Mesenchymal stem cell (in vitro differentiated cells and primary cell): ENCODE measurements at regions not wholly inside any gene's neighbourhood (a gene's known extent, or its start where the extent isn't known, plus 50 kb on each side); places are given as distances from the start of the nearest gene placed in this dataset.

Experiments used
- DNase-seq: peaks from one replicate; pipeline ENCODE4 v3.0.0-alpha.2; 2013
- H2AFZ ChIP-seq: one replicate; pipeline ENCODE4 v1.6.1; 2013; ENCODE audit warnings: low read depth, mild to moderate bottlenecking, control low read depth, inconsistent platforms, low read length, moderate library complexity
- H2AK5ac ChIP-seq: 2 replicates; pipeline ENCODE4 v1.6.1; 2013; ENCODE audit warnings: low read length, moderate library complexity, mild to moderate bottlenecking, inconsistent platforms; ENCODE audit not compliant: severe bottlenecking
- H2BK120ac ChIP-seq: one replicate; pipeline ENCODE4 v1.6.1; 2013; ENCODE audit warnings: low read depth, mild to moderate bottlenecking, inconsistent platforms, low read length, moderate library complexity
- H2BK12ac ChIP-seq, 2 experiments: one replicate each; pipeline ENCODE4 v1.6.1; 2013; ENCODE audit warnings: inconsistent platforms in 2 of 2, low read length in 2 of 2, mild to moderate bottlenecking in 2 of 2, moderate library complexity in 2 of 2, control low read depth in 1 of 2
- H2BK15ac ChIP-seq: one replicate; pipeline ENCODE4 v1.6.1; 2013; ENCODE audit warnings: mild to moderate bottlenecking, low read depth, inconsistent platforms; ENCODE audit not compliant: poor library complexity, severe bottlenecking
- H2BK5ac ChIP-seq: 2 replicates; pipeline ENCODE4 v1.6.1; 2013; ENCODE audit warnings: low read depth, mild to moderate bottlenecking, low read length, control low read depth, inconsistent platforms; ENCODE audit not compliant: poor library complexity, severe bottlenecking
- H3K14ac ChIP-seq, 2 experiments: one replicate each; pipeline ENCODE4 v1.6.1; 2013; ENCODE audit warnings: inconsistent platforms in 2 of 2, low read length in 2 of 2, control low read depth in 1 of 2, mild to moderate bottlenecking in 1 of 2, moderate library complexity in 1 of 2
- H3K18ac ChIP-seq, 2 experiments: one replicate each; pipeline ENCODE4 v1.6.1; 2013; ENCODE audit warnings: inconsistent platforms in 2 of 2, low read length in 2 of 2, control low read depth in 1 of 2, low read depth in 1 of 2, mild to moderate bottlenecking in 1 of 2
- H3K23ac ChIP-seq, 2 experiments: one replicate each; pipeline ENCODE4 v1.6.1; 2013; ENCODE audit warnings: inconsistent platforms in 2 of 2, low read length in 2 of 2, mild to moderate bottlenecking in 2 of 2, moderate library complexity in 2 of 2, control low read depth in 1 of 2
- H3K27ac ChIP-seq: 2 replicates; pipeline ENCODE4 v1.5.1; 2013; ENCODE audit warnings: mild to moderate bottlenecking, moderate library complexity, low read length, control low read depth, inconsistent platforms; ENCODE audit not compliant: poor library complexity, severe bottlenecking
- H3K27me3 ChIP-seq, 2 experiments: 2 replicates each; pipeline versions ENCODE4 v1.6.1 to v1.7.0; 2013; ENCODE audit warnings: low read length in 2 of 2, mild to moderate bottlenecking in 2 of 2, moderate library complexity in 2 of 2, control low read depth in 1 of 2, inconsistent platforms in 1 of 2; ENCODE audit not compliant: control insufficient read depth in 1 of 2, insufficient read depth in 1 of 2
- H3K36me3 ChIP-seq, 2 experiments: 2 replicates each; pipeline versions ENCODE4 v1.6.1 to v1.7.0; 2013; ENCODE audit warnings: low read length in 2 of 2, control low read depth in 1 of 2, inconsistent platforms in 1 of 2, low read depth in 1 of 2, mild to moderate bottlenecking in 1 of 2; ENCODE audit not compliant: insufficient read depth in 2 of 2, control insufficient read depth in 1 of 2
- H3K4ac ChIP-seq, 2 experiments: one replicate each; pipeline ENCODE4 v1.6.1; 2013; ENCODE audit warnings: inconsistent platforms in 2 of 2, low read length in 2 of 2, mild to moderate bottlenecking in 2 of 2, moderate library complexity in 2 of 2, control low read depth in 1 of 2, low read depth in 1 of 2
- H3K4me1 ChIP-seq: 2 replicates; pipeline ENCODE4 v1.6.1; 2013; ENCODE audit warnings: low read depth, low read length, control low read depth; ENCODE audit not compliant: control insufficient read depth, insufficient read depth
- H3K4me2 ChIP-seq: 2 replicates; pipeline ENCODE4 v1.6.1; 2013; ENCODE audit warnings: low read length, mild to moderate bottlenecking, inconsistent platforms; ENCODE audit not compliant: poor library complexity, severe bottlenecking
- H3K4me3 ChIP-seq, 2 experiments: 2 replicates each; pipeline versions ENCODE4 v1.5.1 to v1.7.0; 2013; ENCODE audit warnings: low read length in 2 of 2, mild to moderate bottlenecking in 2 of 2, control low read depth in 1 of 2, low read depth in 1 of 2; ENCODE audit not compliant: insufficient read depth in 1 of 2
- H3K79me1 ChIP-seq: replicated peaks from 2 replicates; pipeline ENCODE4 v1.6.1; 2013; ENCODE audit warnings: mild to moderate bottlenecking, control low read depth, low read length, inconsistent platforms; ENCODE audit not compliant: poor library complexity, severe bottlenecking
- H3K9ac ChIP-seq: 2 replicates; pipeline ENCODE4 v1.7.0; 2013; ENCODE audit warnings: mild to moderate bottlenecking, low read length, moderate library complexity
- H3K9me3 ChIP-seq: 2 replicates; pipeline ENCODE4 v1.7.0; 2013; ENCODE audit warnings: mild to moderate bottlenecking, low read length; ENCODE audit not compliant: control insufficient read depth
- H4K8ac ChIP-seq: one replicate; pipeline ENCODE4 v1.6.1; 2013; ENCODE audit warnings: inconsistent platforms, mild to moderate bottlenecking, low read length, moderate library complexity
- H4K91ac ChIP-seq: one replicate; pipeline ENCODE4 v1.6.1; 2013; ENCODE audit warnings: mild to moderate bottlenecking, low read length, inconsistent platforms
- WGBS: methylation state at CpG from one replicate; pipeline ENCODE4 v1.1.7; 2013; ENCODE audit warnings: mixed read lengths; 5-methylcytosine and 5-hydroxymethylcytosine counted together

DNA sequence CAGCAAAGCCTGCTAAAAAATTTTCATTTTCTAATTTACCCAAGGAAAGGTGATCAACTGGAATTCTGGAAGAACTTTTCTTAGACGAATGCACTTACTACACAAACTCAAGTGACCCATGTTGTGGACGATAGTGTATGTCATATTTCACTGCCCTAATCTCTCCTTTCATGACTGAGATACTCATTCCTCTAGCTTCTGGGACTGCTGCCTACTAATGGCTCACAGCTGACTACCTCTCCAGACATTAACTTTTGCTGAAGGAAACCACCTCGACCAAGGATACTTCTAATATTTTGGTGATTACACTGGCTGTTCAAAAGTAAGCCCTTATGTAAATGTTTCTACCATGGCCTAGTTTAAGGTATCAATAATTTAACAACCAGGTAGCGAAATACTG, 959.9 kb upstream of the GHITM start:
- H3K27ac ChIP-seq = no peak overlapping the region
- H2AFZ ChIP-seq = no peak overlapping the region
- H3K79me1 ChIP-seq = no peaks in the 10 kb centered on the region
- H2BK5ac ChIP-seq = no peak overlapping the region
- H2BK15ac ChIP-seq = no peak overlapping the region
- no peak overlapping the region for H4K8ac ChIP-seq
- H3K27me3 ChIP-seq = no peaks in the 10 kb centered on the region
- no peak overlapping the region for H3K23ac ChIP-seq
- no peak overlapping the region for H3K14ac ChIP-seq
- no peak overlapping the region for H2AK5ac ChIP-seq
- no peaks in the 10 kb centered on the region for H3K4me1 ChIP-seq
- no peak overlapping the region for H3K4me3 ChIP-seq
- 68% methylated on average over 4 of the region's 4 CpGs for WGBS
- no peak overlapping the region for H3K4ac ChIP-seq
- no peak overlapping the region for H3K18ac ChIP-seq
- no peaks in the 10 kb centered on the region for H3K36me3 ChIP-seq
- H4K91ac ChIP-seq = no peak overlapping the region
- no peak overlapping the region for H3K9ac ChIP-seq
- H3K9me3 ChIP-seq = no peaks in the 10 kb centered on the region
- H2BK120ac ChIP-seq = no peak overlapping the region
- DNase-seq = no peak
- no peak overlapping the region for H3K4me2 ChIP-seq
- no peak overlapping the region for H2BK12ac ChIP-seq

DNA sequence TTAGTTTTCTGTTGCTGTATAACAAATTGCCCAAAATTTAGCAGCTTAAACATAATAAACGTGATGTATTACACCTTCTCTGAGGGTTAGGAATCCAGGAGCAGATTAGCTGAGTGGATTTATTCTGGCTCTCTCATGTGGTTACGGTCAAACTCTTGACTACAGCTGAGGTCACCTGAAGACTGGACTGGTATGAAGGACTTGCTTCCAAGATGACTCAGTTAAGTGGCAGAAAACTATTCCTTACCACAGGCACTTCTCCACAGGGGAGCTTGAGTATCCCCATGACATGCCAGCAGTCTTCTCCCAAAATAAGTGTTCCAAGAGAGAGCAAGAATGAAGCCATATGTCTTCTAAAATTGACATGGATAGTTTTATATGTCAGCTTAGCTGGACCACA, 957.2 kb upstream of the GHITM start:
- DNase-seq = no peak
- Histone ChIP-seq H3K4me1 (no peaks in the 10 kb centered on the region), H3K18ac (no peak overlapping the region), H3K27ac (no peak overlapping the region), H3K23ac (no peak overlapping the region), H3K9ac (no peak overlapping the region), H3K4ac (no peak overlapping the region), H2BK15ac (no peak overlapping the region), H4K8ac (no peak overlapping the region), H3K27me3 (no peaks in the 10 kb centered on the region), H3K79me1 (no peaks in the 10 kb centered on the region), H2AK5ac (no peak overlapping the region), H2BK120ac (no peak overlapping the region), H3K4me3 (no peak overlapping the region), H3K9me3 (no peaks in the 10 kb centered on the region), H4K91ac (no peak overlapping the region), H2BK12ac (no peak overlapping the region), H2BK5ac (no peak overlapping the region), H3K4me2 (no peak overlapping the region), H3K36me3 (no peaks in the 10 kb centered on the region), H3K14ac (no peak overlapping the region), H2AFZ (no peak overlapping the region)
- 79% methylated on average over 2 of the region's 2 CpGs for WGBS

DNA sequence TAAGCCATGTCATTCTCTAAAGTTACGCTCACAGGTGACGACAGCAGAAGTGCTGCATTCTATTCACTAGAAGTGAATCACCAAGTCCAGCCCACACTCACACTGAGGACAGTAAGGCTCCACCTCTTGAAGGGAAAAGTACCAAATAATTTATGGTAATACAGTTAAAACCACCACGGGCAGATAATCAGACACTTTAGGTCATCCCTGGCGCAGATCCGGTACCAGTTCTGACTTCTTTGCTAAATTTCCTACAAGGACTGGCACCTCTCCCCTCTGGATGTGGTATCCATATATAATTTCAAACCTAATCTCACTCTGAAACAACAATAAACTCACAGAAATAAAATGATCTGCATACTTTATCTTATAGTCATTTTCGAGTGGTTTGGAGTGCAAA, 954.7 kb upstream of the GHITM start:
- no peak overlapping the region for H2AK5ac ChIP-seq
- WGBS = 88% methylated on average over 6 of the region's 6 CpGs
- no peak overlapping the region for H3K27ac ChIP-seq

DNA sequence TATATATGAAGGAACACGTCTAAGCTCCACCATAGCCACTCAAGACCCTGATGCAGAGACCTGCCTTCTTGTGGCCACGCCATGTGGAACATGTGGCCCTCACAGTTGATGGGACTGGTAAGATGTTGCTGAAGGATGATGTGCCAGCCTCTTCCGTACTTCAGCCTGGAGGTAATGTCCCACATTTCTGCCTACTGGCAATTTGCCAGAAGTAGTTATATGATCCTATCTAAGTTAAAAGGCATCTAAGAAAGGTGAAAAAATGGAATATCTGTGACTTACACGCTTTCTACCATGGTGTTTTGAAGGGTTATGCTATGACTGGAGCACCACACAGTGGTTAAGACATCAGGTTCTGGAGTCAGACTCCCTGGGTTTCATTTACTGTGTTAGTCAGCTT, 948.7 kb upstream of the GHITM start:
- Histone ChIP-seq H2BK15ac (no peak overlapping the region), H3K14ac (no peak overlapping the region), H4K8ac (no peak overlapping the region), H3K23ac (no peak overlapping the region), H3K4me2 (no peak overlapping the region), H3K36me3 (no peaks in the 10 kb centered on the region), H3K9ac (no peak overlapping the region), H3K4me1 (no peaks in the 10 kb centered on the region), H2BK5ac (no peak overlapping the region), H4K91ac (no peak overlapping the region), H3K27ac (no peak overlapping the region), H3K18ac (no peak overlapping the region), H3K27me3 (no peaks in the 10 kb centered on the region), H3K4ac (no peak overlapping the region), H2BK12ac (no peak overlapping the region), H2AK5ac (no peak overlapping the region), H3K79me1 (no peaks in the 10 kb centered on the region), H2AFZ (no peak overlapping the region), H2BK120ac (no peak overlapping the region), H3K9me3 (no peaks in the 10 kb centered on the region), H3K4me3 (no peak overlapping the region)
- WGBS = 74% methylated on average over 2 of the region's 4 CpGs
- no peak for DNase-seq

More for the DNA sequence above, 954.7 kb upstream of the GHITM start:
- Histone ChIP-seq H4K8ac (no peak overlapping the region), H3K79me1 (no peaks in the 10 kb centered on the region), H3K23ac (no peak overlapping the region), H3K9me3 (no peaks in the 10 kb centered on the region), H3K18ac (no peak overlapping the region), H4K91ac (no peak overlapping the region), H3K36me3 (no peaks in the 10 kb centered on the region), H2BK120ac (no peak overlapping the region), H3K4me2 (no peak overlapping the region), H3K27me3 (no peaks in the 10 kb centered on the region), H2BK15ac (no peak overlapping the region), H3K14ac (no peak overlapping the region), H3K9ac (no peak overlapping the region), H2BK12ac (no peak overlapping the region), H3K4me3 (no peak overlapping the region), H3K4ac (no peak overlapping the region), H2BK5ac (no peak overlapping the region), H2AFZ (no peak overlapping the region), H3K4me1 (no peaks in the 10 kb centered on the region)
- no peak for DNase-seq
